MV-4-11 (cell line): ENCODE measurements at regions not wholly inside any gene's neighbourhood (a gene's known extent, or its start where the extent isn't known, plus 50 kb on each side); places are given as distances from the start of the nearest gene placed in this dataset.

Source experiments
- DNase-seq: peaks from one replicate; lab custom pipeline; 2025; lab: John Stamatoyannopoulos, UW

- no peak for DNase-seq
Measured at GRCh38 chr7:41135511-41135910, 567.4 kb downstream of the INHBA start.

DNA sequence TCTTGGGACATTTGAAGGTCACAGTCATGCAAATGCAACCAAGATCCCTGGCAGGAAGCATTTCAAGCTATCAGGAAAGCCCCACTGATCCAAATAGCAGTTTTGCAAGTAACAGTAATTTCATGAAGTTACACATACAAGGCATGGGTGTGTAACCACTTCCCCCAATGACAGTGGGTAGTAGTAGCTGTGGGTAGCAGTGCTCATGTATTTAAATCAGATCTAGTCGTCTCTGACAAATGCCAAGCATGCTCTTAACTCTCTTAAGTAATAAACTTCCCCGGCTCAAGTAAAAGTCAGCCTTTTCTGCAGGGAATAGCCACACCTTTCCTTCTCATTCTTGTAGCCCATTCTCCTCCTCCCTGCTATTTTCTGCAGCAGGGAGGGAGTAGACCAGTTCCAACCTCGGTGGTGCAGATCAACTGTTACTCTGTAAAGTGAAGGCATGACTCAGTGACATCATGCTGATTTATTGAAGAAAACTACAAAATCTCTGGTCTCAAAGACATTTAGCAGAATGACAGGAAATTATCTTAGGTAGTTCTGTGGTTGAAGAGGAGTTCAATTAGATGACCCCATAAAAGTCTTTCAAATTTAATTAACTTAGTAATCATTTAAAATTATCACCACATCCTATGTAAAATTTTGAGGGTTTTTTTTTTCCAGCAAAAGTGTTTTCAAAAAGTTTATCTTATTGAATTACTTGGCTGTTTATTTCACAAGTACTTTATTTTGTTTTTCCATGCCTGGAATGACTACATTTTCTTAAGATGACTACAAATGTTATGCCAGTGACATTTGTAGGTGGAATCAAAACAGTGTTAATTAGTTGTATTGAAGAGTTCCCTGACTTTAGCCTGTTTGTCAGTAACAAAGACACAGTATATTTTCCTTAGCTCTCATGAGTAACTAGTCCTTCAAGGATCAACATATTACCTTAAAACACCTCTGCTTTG lies 568.3 kb downstream of the INHBA start:
- peak; percentile 19 for DNase-seq

DNA sequence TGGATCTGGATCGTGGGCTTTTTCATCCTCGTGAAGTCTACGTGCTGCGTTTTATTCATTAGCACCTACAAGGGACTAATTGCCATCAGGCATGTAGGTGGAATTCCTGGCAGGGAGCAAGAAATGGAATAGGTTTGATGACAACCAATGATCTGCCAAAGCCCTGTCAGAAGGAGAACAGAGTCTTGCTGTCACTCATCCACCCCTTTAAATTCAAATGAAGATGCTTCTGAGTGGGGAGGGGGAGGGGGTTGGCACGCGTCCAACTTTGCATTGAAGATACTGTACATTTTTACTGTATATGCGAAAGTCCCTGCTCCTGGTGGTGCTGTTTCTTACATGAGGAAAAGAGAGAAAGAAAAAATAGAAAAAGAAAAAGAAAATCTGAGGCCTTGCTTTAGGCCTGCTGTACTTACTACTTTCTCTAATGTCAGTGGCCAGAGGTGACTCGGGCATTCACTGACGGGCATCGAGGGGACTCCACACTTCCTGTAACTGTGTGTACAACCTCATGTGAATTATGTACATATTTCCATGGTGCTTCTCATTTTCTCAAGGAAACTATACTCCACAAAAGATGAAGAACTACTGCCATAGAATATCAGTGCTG lies 569.1 kb downstream of the INHBA start:
- no peak for DNase-seq

DNA sequence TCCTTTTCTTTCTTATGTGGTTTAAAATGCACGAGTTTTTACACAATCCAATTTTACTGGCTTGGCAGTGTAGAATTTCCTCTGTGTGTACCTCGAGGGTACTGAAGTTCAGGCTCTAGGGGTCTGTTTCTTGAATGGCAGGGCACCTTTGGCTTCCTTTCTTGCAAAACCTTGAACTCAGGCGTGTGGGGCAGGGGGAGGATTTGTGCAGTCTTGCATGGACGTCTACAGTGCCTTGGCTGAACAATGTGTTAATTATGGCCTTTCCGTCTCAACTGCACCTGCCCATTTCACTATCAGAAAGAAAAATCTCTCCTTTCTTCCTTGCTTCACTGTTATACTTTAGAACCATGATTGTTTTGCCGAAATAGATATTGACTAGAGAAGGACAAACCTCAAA lies 570.9 kb downstream of the INHBA start:
- no peak for DNase-seq

GRCh38 chr7:41130561-41131236 lies 572.2 kb downstream of the INHBA start:
- no peak for DNase-seq

DNA sequence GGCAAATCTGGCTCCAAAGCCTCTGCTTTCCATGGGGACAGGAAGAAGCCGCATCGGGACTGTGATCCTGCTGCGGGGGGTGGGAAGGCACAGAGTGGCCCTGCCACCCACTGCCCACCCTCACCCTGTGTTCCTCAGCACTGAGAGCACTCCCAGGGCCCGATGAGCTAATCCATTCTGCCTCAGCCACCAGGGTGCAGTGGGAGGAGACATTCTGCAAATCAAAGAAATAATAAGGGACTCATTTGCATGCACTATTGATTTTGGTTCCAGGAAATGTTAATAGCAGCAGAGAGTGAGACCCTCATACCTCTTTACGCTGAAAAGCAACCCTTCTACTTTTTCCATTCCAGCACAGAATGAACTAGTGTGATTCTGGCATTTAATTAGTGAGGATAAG lies 572.8 kb downstream of the INHBA start:
- DNase-seq, result no peak

- no peak for DNase-seq
Measured at GRCh38 chr7:41125343-41125742, 577.5 kb downstream of the INHBA start.

DNA sequence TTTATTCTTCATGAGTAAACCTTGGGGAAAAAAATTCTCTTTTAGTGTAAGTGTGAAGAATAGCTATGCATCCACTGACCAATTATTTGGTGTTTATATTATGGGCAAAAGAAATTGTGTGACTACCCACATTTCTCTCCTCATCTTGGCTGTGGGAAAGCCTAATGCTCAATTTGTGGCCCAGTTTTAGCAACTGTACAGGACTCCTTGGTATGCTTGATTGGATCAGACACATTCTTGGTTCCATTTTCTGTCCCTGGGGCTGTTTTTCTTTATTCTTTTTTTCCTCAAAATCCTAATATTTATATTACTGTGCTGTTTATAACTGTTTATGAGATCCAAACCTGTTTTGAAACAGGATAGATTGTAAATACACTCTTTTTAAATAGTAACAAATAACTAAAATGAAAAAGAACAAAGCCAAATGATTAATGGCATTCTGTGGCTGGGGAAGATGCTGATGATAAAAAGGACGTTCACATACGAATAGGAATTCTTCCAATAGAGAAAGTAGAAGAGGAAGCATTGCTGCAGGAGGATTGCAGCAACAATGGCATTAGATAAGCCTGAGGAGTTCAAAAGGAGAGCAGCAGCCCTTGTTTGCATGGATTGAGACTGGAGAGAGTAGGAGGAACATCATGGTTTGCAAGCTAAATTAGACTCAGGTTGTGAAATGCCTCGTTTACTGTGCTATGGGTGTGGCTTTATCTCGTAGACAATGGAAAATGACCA lies 580.5 kb downstream of the INHBA start:
- peak; percentile 31 for DNase-seq

DNA sequence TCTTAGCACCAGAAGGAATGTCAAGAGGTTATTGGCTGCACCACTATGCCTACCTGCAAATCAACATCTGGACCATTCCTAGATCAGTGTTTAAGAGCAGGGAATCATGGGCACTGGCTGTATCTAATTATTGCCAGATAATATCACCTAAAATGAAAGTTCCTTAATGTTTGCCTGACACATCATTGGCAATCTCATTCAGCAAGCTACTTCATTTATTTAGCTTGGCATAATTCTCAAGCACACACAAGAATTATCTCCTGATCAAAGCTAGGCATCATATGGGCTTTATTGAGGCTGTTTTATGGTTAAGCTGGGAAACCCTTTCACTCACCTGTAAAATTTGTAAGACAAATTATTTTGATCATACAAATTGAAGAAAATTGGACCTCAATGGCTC lies 581.7 kb downstream of the INHBA start:
- no peak for DNase-seq

GRCh38 chr7:41118486-41118885 lies 584.4 kb downstream of the INHBA start:
- no peak for DNase-seq

- DNase-seq, result no peak
Measured at GRCh38 chr7:41117431-41117830, 585.5 kb downstream of the INHBA start.

GRCh38 chr7:41116817-41117216 lies 586.1 kb downstream of the INHBA start:
- no peak for DNase-seq

- DNase-seq, result no peak
Measured at GRCh38 chr7:41116337-41116736, 586.6 kb downstream of the INHBA start.

DNA sequence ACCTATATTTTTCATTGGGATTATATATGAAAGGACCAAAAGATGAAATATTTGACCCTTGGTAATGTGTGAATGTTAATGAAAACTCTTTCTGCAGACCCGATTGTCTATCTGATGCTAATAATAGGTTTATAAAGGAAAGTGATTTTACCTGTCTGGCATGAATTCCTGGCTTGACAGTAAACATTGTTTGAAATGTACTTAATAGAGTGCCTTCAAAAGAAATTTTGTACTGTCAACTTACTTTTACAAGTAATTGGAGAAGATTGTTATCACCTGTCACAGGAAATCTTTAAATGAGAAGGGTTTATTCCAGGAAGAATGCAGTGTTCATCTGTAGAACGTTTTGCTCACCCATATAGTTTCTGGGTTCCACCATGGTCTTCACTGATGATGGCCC lies 588.2 kb downstream of the INHBA start:
- no peak for DNase-seq

- DNase-seq, result no peak
Measured at GRCh38 chr7:41114131-41114530, 588.8 kb downstream of the INHBA start.

DNA sequence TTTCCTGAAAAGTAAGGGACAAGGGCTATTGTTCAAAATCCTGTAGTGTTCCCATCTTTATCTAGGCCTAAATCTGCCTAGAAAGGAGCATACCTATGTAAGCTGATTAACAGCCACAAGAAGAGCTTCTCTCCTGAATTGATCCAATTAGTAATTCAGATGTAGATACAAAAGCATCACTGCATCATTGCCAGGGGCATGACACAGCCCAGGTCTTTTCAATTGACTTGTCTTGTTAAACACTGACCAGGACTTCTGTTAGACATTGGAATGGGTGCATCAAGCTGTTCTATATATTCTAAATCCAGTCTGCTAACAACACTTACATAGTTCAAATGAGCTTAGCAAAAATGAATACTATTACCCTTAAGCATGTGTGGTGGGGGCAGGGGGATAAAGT lies 589.2 kb downstream of the INHBA start:
- no peak for DNase-seq

DNA sequence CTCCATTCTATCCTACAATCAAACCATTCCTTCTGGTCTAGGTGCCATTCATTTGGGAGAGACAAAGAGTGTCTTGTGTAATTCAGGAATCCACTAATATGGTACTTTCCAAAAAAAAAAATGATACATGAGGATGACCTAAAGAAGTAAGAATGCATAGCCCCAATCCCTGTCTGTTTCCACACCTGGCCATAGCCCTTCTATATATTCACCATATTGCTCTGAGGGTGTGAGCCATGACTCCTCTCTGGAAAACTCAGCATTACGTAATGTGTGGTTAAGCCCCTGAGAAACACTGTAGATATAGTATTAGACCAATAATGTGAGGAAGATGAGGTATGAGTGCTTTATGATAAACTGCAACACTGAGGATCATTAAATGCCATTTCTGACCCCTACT lies 592.7 kb downstream of the INHBA start:
- no peak for DNase-seq

GRCh38 chr7:41108821-41109220 lies 594.1 kb downstream of the INHBA start:
- DNase-seq, result no peak

- DNase-seq, result no peak
Measured at GRCh38 chr7:41107938-41108448, 594.9 kb downstream of the INHBA start.

DNA sequence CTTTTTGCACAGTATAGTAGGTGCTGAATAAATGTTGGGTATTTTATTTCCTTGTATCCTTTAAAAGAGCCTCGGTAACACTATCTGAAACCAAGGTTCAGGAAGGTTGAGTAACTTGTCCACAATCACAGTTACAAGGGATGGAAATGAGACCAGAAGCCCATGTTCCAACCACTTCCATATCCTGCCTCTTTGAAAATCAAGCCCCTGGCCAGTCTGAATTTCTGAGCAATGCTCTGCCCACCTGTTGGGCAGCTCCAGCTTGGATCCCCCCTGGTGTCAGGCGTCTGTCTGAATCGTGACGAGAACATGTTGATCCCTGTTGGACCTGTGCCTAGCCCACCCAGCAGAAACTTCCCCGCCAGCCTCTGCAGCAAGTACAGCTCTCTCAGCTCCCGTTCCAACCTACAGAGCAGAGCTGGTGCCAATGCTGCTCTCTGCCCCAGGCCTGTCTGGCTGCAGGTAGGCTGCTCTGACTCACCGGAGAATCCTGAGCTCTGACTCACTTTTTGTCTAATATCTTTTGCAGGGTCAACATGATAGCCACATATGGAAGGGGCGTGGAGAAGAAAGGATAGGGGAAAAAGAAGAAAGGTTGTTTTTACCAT lies 595.5 kb downstream of the INHBA start:
- DNase-seq, result no peak

DNA sequence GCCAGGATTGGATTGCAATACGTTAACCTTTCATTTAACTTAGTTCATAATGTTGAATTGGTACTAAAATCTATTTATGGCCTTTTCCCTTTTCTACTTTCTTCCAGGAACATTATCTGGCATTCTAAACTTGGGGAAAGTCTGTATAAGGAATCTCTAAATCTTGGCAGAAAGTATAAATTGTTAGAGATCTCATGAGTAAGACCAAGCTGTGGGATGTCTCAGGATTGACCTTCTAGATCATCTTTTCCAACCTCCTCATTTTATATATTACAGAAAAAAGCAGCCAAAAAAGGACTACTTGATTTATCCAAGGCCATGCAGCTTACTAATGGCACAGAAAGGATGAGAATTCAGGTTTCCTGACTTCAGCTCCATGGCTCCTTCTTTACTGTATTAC lies 598.3 kb downstream of the INHBA start:
- no peak for DNase-seq

DNA sequence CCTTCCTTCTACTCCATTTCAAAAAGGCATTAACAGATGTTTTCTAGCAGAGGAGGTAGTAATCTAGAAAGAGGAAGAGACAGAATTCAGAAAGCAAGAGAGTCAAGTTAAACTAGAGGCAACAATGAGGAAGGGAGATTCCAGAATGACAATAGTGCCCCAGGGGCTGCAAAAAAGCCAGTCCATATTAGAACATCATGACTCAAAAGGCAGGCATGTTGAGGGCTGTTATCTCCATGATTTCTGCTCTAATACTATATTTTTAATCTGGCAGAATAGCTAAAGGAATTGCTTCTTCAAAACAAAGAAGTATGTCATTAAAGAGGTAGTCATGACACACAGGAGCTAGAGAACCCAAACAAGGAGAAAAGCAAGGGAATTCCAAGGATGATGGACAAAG lies 599.6 kb downstream of the INHBA start:
- peak; percentile 61 for DNase-seq
